Kidney capillary endothelial cell (primary cell): ENCODE measurements at regions not wholly inside any gene's neighbourhood (a gene's known extent, or its start where the extent isn't known, plus 50 kb on each side); places are given as distances from the start of the nearest gene placed in this dataset.
"Not testable (repeated sequence)": the region's sequence is repeated elsewhere in the genome, so short reads cannot be mapped to it uniquely, and the experiment has no call there.

Experiments
- DNase-seq: peaks from one replicate; pipeline ENCODE4 v3.0.0-alpha.2; 2018; ENCODE audit warnings: low spot score

DNA sequence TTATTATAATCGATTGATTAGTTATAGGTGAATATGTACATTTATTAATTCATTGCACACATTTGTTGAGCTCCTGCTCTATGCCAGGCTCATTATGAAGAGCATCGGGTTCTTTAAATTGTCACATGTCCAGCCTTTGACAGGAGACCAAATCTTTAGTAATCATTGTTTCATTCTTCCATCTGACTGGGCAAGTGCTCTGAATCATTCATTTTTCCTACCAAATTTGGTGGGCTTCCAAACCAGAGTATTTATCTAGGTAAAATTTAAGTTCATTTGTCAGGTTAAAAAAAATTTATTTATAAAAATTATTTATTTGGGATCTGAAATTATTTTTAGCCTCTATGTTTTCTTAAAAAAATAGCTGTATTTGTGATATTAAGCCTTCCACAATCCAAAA, 404.9 kb upstream of the MMS22L start:
- DNase-seq, result no peak

DNA sequence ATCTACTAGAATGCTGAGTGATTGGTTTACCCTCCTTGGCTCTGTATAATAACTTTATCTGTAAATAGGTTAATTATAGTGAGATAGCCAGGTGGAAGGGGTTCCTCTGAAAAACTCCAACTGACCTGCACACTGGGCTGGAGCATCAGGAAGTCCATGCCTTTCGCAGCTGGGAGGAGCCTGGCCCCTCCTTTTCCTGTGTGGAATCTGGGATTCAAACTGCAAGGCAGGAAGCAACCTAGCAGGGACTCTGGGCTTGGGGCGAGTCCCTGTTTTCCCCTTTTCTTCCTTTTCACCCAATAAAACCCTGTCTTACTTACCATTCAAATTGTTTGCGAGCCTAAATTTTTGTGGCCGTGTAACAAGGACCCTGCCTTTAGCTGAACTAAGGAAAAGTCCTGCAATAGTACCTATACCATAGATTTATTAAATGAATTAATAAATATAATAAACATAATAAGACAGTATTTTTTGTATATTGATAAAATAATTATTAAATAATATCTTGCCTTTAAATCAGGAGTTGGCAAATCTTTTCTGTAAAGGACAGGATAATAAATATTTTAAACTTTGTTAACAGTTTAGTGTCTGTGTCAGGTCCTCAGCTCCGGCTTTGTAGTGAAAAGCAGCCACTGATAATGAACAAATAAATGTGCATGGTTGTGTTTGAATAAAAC, 406.2 kb upstream of the MMS22L start:
- no peak for DNase-seq

DNA sequence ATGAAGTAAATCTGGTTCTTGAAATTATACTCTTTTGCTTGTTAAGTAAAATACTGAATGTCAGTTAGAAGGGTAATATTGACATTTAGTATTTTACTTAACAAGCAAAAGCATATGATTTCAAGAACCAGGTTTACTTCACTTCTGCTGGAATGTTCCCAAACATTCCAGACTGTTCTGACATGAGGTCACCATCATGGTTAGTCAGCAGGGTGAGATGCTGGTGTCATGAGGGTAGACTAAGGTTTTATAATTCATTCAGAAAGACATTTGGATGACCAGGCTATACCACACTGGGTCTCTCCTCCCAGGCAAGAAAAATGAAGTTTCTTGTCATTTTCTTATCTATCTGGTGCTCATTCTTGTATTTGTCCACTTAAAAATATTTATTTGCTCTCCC, 414.4 kb upstream of the MMS22L start:
- no peak for DNase-seq

DNA sequence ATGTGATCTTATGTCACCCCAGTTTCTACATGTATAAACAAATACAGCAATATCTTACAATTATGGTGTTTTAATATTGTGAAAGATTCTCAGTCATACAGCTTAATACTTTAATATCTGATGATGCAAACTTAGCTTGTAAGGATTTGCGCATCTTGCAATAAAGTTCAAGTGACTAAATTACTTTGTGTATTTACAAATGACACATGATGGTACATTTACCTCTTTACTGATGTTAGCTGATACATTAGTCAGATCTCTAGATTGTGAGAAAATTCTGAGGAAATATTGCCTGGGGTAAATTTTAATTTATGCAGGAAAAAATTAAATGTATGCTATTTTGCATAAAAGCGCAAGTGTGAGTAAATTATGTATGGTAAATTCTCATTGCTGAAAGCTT, 418.8 kb upstream of the MMS22L start:
- no peak for DNase-seq

DNA sequence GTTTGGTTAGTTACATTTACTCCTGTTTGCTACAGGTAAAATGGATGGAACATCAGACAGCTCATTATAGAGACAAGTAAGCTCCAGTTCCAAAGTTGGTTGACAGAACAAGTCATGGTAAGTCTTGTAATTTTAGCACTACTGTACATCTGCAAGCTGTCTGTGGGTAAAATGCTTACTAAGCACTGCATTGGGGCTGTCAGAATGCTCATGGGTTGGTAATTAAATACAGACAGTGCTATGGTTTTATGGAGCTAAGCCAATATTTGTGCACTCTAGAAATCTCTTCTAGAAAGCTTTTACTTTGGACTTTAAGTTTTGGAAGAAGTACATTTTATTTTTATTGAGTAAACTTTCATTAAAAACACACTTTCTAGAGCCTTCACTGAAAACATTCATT, 419.2 kb upstream of the MMS22L start:
- DNase-seq, result no peak

DNA sequence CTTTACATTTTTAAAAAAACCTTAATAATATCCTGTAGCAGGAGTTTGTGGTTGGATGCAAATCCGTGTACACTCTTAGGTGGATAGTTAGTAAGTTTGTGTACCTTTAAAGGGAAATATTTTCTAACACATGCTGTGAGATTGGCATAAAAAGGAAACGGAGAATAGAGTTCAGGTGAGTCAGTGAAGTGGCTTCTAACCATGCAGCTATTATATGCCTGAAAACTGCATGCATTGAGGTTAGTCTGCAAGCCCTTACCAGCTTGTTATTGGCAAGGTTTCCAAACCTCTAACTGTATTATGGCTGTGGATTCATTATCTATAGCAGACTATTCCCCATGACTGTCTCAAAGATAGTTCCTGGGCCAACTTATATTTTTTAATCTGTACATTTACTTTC, 420.6 kb upstream of the MMS22L start:
- DNase-seq, result no peak

DNA sequence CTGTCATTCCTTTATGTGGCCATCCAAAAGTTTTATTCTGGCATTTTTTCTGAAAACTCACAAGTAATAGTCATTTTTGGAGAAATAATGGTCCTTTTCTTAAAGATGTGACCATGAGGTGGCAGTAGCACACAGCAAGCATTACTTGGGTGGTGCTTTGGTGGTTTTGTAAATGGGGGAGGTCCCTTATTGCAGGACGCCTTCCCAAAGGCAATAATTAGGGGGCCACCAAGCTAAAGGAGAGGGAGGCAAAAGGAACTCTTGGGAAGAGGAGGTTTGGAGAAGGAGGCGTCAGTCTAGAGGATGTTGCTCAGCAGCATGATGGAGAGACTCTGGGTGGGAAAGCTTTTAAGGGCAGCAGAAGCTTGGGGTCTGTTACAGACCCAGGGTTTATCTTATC, 422.6 kb upstream of the MMS22L start:
- no peak for DNase-seq

DNA sequence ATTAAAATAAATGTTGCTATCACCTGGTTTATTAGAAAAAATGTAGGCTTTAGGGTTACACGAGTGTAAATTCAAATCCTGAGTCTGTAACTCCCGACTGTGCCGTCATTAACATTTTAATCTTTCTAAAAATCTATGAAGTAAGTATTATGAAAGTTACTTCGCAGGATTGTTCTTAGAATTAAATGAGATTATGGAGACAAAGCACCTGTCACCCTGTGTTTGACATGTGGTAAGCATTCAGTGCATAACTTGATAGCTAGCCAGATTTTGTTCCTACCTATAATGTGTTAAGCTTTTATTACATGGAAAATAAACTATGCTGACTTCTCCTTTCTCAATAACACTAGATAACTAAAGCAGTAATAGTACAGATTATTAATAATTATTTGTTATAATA, 429.7 kb upstream of the MMS22L start:
- no peak for DNase-seq

DNA sequence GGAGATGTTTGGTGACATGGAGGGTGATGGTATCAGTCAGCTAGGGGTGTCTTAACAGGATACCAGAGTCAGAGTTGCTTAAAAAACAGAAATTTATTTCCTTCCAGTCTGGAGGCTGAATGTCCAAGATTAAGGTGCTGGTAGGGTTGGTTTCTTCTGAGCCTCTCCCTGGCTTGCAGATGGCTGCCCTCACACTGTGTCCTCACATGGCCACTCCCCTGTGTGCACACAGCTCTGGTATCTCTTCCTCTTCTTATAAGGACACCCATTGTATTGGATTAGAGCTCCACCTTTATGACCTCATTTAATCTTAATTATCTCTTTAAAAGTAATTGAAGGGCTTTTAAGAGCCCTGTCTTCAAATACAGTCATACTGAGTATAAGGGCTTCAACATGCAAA, 431.8 kb upstream of the MMS22L start:
- no peak for DNase-seq

DNA sequence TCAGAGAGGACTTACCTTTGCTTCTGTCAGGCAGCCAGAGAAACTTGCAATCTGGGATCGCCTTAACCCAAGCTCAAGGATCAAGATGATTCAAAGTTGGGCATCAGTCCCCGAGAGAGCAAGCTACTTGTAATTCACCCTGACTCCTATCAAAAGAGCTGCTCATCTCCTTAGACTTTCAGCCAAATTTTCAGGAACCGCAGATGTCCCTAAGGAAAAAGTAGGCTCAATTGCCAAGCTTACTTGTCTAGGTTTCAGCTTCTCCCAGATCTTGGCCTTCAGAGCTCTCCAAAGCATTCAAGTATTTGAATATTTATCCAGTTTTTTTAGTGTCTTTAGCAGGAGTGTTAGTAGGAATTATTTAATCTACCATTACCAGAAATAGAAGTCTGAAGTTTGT, 434.1 kb upstream of the MMS22L start:
- DNase-seq, result no peak

DNA sequence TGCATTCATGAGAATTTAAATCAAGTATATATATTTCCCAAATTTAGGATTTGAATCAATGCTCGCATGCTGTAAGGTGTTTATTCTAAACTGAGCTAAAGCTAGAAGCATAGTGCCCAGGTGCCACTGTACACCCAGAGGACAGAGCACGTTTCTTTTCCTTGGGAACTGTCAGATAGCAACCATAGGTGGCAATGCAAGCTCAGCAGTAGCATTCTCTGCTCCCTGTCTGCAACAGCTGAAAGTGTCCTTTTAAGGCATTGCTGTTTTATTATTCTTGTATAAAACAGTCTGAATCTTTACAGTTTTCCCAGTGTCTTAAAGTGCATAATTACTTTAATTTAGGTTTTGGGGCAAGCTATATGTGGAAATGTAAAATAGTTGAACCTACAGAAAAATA, 443.4 kb upstream of the MMS22L start:
- DNase-seq, result no peak

DNA sequence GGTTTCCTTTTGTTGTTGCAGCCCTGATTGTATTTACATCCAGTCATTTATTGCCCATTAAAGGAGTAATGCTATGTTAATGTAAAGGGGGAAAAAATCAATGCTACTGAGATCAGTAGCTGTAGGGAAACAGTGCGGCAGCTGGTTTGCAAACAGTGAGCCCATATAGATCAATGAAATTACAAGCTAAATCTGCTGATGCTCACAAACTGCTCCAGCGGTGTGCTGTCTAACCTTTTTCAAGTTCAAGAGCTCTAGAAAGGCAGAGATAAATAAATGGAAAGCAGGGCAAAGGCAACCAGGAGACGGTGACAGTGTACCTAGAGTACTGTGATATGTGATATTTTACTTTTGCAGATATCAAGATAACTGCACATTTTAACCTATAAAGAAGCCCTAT, 449.0 kb upstream of the MMS22L start:
- DNase-seq, result no peak

DNA sequence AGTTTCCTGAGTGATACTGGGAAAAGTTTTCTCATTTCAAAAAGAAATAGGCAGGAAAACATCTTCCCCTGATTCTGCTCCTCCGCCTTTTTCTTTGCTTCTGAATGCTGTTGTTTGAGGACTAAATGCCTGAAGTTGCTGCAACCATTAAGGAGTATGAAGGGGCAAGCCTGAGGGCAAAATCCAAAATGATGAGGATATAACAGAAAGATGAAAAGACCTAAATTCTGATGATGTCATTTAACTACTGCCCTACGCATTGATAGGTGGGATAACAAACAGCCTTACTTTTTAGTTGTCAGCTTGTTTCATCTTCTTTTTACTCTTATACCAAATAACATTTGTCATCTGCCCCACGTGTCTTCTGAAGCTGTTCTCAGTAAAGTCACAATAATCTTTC, 474.6 kb upstream of the MMS22L start:
- no peak for DNase-seq

DNA sequence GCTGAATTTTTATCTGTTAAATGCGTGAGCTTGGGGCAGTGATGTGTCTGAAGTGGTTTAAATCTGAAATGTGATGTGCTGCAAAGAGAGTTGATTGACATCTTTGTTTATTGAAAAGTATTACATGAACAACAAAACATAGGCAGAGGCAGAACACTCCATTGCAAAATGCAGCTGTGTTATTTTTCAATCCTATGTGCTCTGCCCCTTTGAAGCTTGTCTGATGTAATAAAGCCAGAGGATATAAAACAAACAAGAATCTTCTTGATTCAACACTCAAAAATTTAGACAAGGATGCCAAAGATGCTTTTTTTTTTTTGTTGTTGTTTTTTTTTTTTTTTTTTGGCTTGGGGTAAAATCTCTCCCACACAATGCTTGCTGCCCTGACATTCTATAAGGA, 482.4 kb upstream of the MMS22L start:
- DNase-seq, result no peak

DNA sequence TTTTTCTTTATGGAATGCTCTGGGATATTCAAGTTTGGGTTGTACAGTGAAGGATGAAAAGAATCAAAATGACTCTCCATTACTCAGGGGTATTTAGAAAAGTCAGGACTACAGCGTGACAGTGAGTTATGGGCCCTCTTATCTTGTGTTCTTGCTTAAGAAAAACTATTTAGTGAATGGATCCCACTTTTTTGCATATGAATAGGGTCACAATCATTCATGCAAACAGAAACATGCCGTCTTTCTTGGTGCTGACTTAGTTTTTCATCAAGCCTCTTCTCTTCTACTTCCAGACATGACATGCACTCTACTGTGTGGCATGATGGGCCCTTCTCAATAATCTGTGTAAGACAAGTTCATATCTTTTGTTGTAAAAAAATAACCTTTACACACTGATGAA, 488.4 kb upstream of the MMS22L start:
- DNase-seq, result no peak

DNA sequence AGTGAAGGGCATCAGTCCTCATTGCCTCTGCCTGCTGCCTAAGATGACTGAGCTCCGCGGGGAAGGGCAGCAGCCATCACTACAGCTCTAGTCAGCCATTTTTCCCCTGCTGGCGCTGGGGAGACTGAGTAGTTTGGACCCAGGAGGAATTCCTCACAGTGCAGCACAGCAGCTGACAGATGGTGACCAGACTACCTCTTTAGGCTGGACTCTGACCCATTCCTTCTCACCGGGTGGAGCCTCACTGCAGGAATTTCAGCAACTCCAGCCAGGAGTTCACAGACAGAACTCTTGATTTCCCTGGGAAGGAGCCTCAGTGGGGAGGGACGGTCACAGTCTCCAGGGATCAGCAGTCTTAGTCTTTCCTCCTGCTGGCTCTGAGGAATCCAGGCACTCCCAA, 492.0 kb upstream of the MMS22L start:
- DNase-seq, result no peak

DNA sequence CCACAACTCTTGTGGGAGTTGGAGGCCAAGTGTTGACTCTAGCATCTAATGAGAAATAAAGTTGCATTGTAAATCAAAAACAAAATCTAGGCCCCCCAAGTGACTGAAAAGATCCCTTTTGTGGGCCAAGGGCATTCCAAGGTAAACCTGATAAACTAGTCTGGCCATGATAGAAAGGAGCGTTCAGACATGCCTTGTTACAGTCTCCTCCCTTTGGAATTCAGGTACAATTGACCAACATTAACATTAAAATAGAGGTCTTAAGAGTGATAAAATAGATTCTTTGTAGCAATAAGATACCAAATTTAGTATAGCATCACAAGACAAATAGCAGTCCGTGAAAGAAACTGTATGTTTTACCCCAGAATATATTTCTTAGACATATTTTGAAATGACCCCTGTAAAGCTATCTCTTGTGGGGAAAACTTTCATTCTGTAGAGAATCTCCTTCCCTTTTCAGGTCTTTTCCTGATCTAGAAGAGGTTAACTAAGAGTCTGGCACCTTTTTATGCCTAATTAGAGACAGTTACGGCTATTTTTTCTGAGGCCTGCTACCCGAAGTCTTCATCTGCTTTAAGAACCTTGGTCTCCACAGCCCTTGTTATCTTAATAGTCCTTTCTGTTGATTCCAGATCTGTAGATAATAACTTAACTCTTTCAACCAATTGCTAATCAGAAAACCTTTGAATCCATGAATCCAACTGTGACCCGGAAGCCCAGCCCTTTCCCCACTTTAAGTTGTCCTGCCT, 495.4 kb upstream of the MMS22L start:
- no peak for DNase-seq

DNA sequence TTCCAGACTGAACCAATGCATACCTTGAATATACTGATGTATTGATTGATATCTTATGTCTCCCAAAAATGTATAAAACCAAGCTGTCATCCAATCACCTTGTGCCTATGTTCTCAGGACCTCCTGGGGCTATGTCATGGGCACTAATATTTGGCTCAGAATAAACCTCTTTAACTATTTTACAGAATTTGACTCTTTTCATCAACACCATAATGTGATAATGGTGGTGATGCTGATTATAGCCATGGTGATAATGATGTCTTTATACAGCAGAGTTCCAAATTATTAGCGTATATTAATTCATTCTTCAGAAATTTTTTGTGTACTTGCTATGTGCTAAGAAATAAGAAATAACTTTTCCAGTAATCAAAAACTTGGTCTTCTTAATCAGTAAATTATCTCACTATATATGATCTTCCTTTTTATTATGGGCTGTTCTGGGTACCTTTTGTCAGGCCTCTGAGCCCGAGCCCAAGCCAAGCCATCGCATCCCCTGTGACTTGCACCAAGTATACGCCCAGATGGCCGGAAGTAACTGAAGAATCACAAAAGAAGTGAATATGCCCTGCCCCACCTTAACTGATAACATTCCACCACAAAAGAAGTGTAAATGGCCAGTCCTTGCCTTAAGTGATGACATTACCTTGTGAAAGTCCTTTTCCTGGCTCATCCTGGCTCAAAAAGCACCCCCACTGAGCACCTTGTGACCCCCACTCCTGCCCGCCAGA, 496.2 kb upstream of the MMS22L start:
- DNase-seq, result not testable (repeated sequence)

DNA sequence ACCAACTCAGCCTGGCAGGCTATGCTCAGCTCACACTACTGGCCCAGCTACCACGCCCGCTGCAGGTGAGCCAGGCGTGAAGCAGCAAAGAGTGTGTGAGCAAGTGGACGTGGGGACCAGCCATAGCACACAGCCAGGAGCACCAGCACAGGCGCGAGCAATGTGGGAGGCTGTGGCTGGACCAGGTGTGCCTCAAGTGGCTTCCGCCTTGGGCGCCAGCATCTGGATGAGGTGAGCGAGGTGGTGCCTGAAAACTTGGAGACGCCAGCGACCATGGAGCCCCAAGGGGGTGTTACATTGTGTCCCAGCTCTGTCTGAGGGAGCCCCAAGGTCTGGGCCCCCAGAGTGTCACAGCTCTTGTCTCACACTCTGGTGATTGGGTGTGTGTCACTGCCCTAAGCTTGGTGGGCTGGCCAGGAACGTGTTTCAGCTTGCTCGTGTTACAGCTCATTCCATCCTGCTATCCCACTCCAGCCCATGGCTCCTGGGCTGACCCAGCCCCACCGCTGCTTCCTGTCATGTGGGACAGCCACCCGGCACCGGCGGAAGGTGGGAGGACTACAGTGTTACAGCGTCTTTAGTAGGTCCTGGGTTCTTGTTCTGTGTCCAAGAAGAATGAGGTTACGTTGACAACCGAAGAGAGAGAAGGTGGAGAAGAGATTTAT, 508.0 kb upstream of the MMS22L start:
- DNase-seq, result no peak

DNA sequence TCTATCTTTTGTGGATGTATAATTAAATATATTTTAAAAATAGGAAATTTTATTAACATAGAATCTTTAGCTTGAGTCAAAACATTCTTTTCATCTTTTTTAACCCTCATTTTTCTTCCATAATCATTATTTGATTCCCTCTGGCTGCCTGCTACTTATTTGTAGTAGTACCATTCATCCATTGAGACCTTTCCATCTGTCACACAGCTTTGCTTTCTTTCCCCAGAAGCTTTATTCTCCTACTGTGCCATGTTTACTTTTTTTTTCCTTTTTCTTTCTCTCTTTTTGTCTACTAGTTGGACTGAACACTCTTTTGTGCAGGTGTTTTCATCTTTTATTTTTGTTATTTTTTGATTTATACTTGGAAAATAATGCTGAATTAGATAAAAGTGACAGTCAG, 522.6 kb upstream of the MMS22L start:
- DNase-seq, result no peak

DNA sequence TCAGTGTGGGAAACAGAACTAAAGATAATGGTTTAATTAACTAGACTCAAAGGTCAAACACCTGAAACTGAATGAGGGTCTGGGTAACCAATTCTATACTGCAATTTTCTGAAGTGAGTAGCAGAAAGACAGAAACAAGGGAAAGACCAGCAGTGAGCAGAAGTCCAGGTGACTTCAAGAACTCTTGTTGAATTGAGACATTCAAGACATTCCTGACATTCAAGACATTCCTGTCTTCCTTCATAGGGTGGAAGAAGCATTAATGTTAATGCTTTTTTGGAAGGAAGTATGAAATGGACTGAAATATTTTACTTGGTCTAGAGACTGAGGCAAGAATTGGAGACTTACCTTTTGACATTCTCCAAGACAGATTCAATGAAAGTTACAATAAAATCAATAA, 529.9 kb upstream of the MMS22L start:
- no peak for DNase-seq

DNA sequence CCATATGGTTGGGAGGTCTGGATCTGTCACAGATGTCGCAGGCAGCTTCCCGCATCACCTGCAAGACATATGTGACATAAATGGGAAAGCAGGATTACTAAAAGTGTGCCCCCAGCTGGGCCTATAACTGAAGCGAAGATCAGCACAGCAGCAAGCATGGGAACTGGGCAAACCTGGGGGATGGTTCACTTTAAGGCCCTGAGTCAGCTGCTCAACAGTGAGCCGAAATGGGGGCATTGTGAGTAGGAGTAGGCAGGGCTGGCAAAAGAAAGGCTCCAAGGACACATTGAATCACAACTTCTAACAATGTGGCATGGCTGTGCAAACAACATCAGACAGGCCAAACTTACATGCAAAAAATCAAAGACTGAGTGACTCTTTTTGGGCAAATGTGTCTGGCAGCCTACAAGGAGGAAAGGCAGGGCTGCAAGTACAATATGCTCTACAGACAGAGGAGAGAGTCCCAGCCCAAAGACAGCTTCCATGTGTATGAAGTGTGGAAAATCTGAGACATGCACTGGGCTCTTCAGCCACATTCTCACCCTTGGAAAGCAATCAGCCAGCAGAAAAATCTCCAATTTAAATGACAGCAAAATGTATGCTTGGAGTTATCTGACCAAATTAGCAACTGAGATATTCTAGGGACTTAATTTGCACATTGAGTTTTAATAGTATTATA, 531.0 kb upstream of the MMS22L start:
- DNase-seq, result no peak
